Upper lobe of right lung (tissue), 1 donor: ENCODE measurements at regions not wholly inside any gene's neighbourhood (a gene's known extent, or its start where the extent isn't known, plus 50 kb on each side); places are given as distances from the start of the nearest gene placed in this dataset.
A peak's percentile ranks its signal among the peaks of the same experiment; 100 is the strongest.
"Not testable (repeated sequence)": the region's sequence is repeated elsewhere in the genome, so short reads cannot be mapped to it uniquely, and the experiment has no call there.

Experiments
- ATAC-seq: fragments of 200-7000 bp; cut with Tn5 transposase; one replicate; pipeline ENCODE4 v1.9.1; 2020; ENCODE audit warnings: mild to moderate bottlenecking, moderate library complexity
- DNase-seq: peaks from one replicate; pipeline ENCODE4 v3.0.0-alpha.2; 2020
- H3K27ac ChIP-seq: fragments of 200-600 bp; one replicate; pipeline ENCODE4 v1.8.0; 2022
- H3K27me3 ChIP-seq: fragments of 200-600 bp; one replicate; pipeline ENCODE4 v1.8.0; 2022; ENCODE audit warnings: mild to moderate bottlenecking
- H3K36me3 ChIP-seq: fragments of 200-600 bp; one replicate; pipeline ENCODE4 v1.8.0; 2022
- H3K4me1 ChIP-seq: fragments of 200-600 bp; one replicate; pipeline ENCODE4 v1.8.0; 2022
- H3K4me3 ChIP-seq: fragments of 200-600 bp; one replicate; pipeline ENCODE4 v1.8.0; 2022; ENCODE audit warnings: mild to moderate bottlenecking
- H3K9me3 ChIP-seq: fragments of 200-600 bp; one replicate; pipeline ENCODE4 v1.8.0; 2022
- intact Hi-C: fragments of 100-400 bp; cut with DNase I; formaldehyde crosslinking; loops from one replicate; pipeline ENCODE4 v1.11.0; 2022
- TF ChIP-seq, protein P1 (sequence below): fragments of 200-600 bp; IDR thresholded peaks from one replicate; pipeline ENCODE4 v1.8.0; 2022; ENCODE audit warnings: antibody characterized with exemption
- donor health status: DM: no; HTN: yes; CAD: no; lungs with severe emphysema.

DNA sequence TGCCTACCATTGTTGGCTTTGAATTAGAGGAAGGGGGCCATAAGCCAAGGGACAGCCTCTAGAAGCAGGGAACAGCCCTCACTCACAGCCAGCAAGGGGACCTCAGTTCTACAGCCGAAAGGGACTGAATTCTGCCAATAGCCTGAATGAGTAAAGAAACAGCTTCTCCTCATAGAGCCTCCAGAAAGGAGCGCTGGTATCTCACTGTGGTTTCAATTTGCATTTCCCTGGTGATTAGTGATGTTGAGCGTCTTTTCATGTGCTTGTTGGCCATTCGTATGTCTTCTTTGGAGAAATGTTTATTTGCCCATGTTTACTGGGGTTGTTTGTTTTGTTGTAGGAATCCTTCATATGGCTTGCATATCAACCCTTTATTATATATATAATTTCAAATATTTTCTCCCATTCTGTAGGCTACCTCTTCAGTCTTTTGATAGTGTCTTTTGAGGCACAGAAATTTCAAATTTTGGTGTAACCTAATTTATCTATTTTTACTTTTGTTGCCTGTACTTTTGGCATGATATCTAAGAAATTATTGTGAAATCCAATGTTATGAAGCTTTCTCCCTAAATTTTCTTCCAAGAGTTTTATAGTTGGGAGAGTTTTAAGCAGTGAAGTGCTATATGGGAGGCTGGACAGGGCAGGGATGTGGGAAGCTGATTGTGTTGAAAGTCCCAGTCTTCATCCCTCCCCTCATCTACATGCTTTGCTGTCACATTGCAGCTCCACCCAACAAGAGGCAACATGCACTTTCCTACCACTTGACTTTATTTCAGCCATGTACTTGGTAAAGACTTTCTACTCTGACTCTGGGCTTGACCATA is 57.1 kb upstream of the GPCPD1 start:
- H3K27me3 ChIP-seq = no peaks in the 10 kb centered on the region
- intact Hi-C loops = no loop called here
- no peak for DNase-seq
- no peaks in the 10 kb centered on the region for H3K9me3 ChIP-seq
- H3K4me1 ChIP-seq = peaks cover 9% of the 10 kb centered on the region
- peak; percentile 43 for ATAC-seq
- H3K36me3 ChIP-seq = no peaks in the 10 kb centered on the region
- TF ChIP-seq, protein P1, sequence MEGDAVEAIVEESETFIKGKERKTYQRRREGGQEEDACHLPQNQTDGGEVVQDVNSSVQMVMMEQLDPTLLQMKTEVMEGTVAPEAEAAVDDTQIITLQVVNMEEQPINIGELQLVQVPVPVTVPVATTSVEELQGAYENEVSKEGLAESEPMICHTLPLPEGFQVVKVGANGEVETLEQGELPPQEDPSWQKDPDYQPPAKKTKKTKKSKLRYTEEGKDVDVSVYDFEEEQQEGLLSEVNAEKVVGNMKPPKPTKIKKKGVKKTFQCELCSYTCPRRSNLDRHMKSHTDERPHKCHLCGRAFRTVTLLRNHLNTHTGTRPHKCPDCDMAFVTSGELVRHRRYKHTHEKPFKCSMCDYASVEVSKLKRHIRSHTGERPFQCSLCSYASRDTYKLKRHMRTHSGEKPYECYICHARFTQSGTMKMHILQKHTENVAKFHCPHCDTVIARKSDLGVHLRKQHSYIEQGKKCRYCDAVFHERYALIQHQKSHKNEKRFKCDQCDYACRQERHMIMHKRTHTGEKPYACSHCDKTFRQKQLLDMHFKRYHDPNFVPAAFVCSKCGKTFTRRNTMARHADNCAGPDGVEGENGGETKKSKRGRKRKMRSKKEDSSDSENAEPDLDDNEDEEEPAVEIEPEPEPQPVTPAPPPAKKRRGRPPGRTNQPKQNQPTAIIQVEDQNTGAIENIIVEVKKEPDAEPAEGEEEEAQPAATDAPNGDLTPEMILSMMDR = no peak
- no peak overlapping the region for H3K27ac ChIP-seq
- no peak overlapping the region for H3K4me3 ChIP-seq

DNA sequence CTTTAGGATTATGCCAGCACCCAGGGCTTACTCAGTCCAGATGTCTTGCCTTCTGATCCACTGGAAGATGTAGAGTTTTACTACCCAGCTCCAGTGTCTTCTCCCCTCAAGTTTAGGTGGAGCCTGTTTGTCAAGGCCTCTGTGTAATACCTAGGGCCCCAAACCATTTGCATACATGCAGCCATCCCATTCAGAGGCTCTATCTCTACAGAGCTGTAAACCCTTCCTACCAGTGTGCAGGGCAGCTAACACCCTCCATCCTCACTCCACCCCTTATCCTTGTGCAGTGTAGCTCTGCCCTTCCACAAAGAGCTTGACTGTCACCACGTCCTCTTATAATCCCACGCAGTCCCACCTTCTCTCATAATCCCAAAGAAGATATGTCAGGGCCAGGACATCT is 54.6 kb upstream of the GPCPD1 start:
- no peaks in the 10 kb centered on the region for H3K27me3 ChIP-seq
- no peak for ATAC-seq
- intact Hi-C loops = no loop called here
- H3K36me3 ChIP-seq = no peaks in the 10 kb centered on the region
- no peak overlapping the region for H3K4me3 ChIP-seq
- peaks cover 17% of the 10 kb centered on the region for H3K4me1 ChIP-seq
- TF ChIP-seq, protein P1 = no peak
- no peak overlapping the region for H3K27ac ChIP-seq
- no peaks in the 10 kb centered on the region for H3K9me3 ChIP-seq
- no peak for DNase-seq

DNA sequence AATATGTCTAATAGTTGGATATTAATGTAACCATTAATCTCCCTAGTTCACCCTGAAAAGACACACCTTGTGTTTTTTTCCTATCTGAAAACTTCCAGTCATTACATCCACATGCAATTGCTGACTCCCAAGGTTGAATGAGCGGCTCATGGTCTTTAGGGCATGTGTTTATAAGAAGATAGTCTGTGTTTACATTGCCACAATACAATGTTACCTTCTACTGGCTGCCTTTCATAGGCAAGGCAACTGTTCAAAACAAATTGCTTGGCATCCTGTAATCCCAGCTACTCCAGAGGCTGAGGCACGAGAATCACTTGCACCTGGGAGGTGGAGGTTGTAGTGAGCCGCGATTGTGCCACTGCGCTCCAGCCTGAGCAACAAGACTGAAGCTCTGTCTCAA is 52.6 kb upstream of the GPCPD1 start:
- peaks cover 28% of the 10 kb centered on the region for H3K4me1 ChIP-seq
- no peak overlapping the region for H3K4me3 ChIP-seq
- no peaks in the 10 kb centered on the region for H3K27me3 ChIP-seq
- DNase-seq = no peak
- intact Hi-C loops = no loop called here
- no peaks in the 10 kb centered on the region for H3K9me3 ChIP-seq
- no peak for ATAC-seq
- H3K27ac ChIP-seq = no peak overlapping the region
- TF ChIP-seq, protein P1 = no peak
- H3K36me3 ChIP-seq = no peaks in the 10 kb centered on the region

DNA sequence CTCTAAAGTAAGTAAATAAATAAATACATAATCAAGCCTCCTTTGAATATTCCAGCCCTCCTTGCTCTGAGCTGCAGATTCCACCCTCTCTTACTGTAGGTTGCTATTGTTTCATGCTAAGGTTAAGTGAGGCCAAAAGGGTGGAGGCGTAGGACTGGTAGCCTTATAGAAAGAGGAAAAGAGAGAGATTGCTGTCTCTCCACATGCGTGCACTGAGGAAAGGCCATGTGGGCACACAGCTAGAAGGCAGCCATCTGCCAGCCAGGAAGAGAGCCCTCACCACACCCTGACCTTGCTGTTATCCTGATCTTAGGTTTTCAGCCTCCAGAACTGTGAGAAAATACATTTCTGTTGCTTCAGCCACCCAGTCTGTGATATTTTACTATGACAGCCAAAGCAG is 52.0 kb upstream of the GPCPD1 start:
- ATAC-seq (peak; percentile 69), DNase-seq (no peak)
- H3K27ac ChIP-seq = peak overlapping the region; percentile 36
- H3K9me3 ChIP-seq = no peaks in the 10 kb centered on the region
- no peaks in the 10 kb centered on the region for H3K36me3 ChIP-seq
- TF ChIP-seq, protein P1 = no peak
- intact Hi-C loops = no loop called here
- peaks cover 30% of the 10 kb centered on the region for H3K4me1 ChIP-seq
- no peak overlapping the region for H3K4me3 ChIP-seq
- no peaks in the 10 kb centered on the region for H3K27me3 ChIP-seq

DNA sequence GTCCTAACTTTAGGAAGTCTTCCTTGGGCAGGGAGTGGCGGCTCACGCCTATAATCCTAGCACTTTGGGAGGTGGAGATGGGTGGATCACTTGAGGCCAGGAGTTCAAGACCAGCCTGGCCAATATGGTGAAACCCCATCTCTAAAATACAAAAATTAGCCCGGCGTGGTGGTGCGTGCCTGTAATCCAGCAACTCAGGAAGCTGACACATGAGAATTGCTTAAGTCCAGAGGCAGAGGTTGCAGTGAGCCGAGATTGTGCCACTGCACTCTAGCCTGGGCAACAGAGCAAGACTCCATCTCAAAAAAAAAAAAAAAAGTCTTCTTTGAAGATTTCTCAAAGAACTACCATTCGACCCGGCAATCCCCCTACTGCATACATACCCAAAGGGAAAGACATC is 50.0 kb upstream of the GPCPD1 start:
- H3K9me3 ChIP-seq, H3K36me3 ChIP-seq, intact Hi-C loops, H3K4me3 ChIP-seq, ATAC-seq, H3K27ac ChIP-seq, H3K27me3 ChIP-seq, DNase-seq: not testable (repeated sequence)
- H3K4me1 ChIP-seq = peaks cover 42% of the 10 kb centered on the region
